PC-3 (cell line): ENCODE measurements at regions not wholly inside any gene's neighbourhood (a gene's known extent, or its start where the extent isn't known, plus 50 kb on each side); places are given as distances from the start of the nearest gene placed in this dataset.

Source experiments
- EZH2 ChIP-seq: fragments of 300-600 bp; sonication (generic); IDR thresholded peaks from one replicate; pipeline ENCODE4 v1.6.1; 2017; ENCODE audit warnings: antibody characterized with exemption, mild to moderate bottlenecking, low read length; ENCODE audit not compliant: unreplicated experiment
- EZH2phosphoT487 ChIP-seq: fragments of 300-600 bp; sonication (generic); IDR thresholded peaks from 2 replicates; pipeline ENCODE4 v1.6.1; 2018; ENCODE audit warnings: mild to moderate bottlenecking, antibody characterized with exemption, low read length, borderline replicate concordance
- TF ChIP-seq, protein P1 (sequence below): fragments of 300-600 bp; sonication (generic); conservative IDR thresholded peaks from 2 replicates; pipeline ENCODE4 v1.5.1; 2017; ENCODE audit warnings: antibody characterized with exemption, low read depth, mild to moderate bottlenecking, low read length

DNA sequence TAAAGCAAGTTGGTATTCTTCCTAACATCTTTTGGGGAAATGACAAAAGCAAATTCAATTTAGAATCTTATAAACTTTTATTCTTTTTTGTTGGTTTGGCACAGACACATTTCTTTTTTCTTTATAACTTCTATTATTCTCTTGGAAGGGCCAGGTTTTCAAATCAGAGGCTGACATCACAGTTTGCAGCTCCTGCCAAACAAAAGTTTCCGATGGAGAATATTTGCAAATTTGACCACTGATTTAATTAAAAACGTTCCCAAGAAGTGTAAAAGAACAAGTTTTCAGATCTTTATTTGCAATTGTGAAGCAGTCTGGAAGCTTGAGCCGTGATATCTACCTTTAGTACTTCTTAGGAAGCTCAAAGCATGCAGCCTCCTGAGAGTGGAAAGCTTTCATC is 53.8 kb upstream of the CD83 start:
- TF ChIP-seq, protein P1, sequence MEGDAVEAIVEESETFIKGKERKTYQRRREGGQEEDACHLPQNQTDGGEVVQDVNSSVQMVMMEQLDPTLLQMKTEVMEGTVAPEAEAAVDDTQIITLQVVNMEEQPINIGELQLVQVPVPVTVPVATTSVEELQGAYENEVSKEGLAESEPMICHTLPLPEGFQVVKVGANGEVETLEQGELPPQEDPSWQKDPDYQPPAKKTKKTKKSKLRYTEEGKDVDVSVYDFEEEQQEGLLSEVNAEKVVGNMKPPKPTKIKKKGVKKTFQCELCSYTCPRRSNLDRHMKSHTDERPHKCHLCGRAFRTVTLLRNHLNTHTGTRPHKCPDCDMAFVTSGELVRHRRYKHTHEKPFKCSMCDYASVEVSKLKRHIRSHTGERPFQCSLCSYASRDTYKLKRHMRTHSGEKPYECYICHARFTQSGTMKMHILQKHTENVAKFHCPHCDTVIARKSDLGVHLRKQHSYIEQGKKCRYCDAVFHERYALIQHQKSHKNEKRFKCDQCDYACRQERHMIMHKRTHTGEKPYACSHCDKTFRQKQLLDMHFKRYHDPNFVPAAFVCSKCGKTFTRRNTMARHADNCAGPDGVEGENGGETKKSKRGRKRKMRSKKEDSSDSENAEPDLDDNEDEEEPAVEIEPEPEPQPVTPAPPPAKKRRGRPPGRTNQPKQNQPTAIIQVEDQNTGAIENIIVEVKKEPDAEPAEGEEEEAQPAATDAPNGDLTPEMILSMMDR = no peak
- no peak for TF ChIP-seq EZH2
- no peak for TF ChIP-seq EZH2phosphoT487
